H1 (cell line): ENCODE measurements at regions not wholly inside any gene's neighbourhood (a gene's known extent, or its start where the extent isn't known, plus 50 kb on each side); places are given as distances from the start of the nearest gene placed in this dataset.

Source experiments
- CTCF ChIA-PET: fragments of 300-600 bp; sonication (Branson Sonifier 250); formaldehyde crosslinking; loops from one replicate; lab custom pipeline; 2021; ENCODE audit not compliant: partially characterized antibody; lab: Charles Lee
- POLR2A ChIA-PET: fragments of 300-600 bp; sonication (Branson Sonifier 250); formaldehyde crosslinking; loops from one replicate; lab custom pipeline; 2021; ENCODE audit warnings: inconsistent platforms; ENCODE audit not compliant: partially characterized antibody; lab: Charles Lee
- DNase-seq, 2 experiments: peaks; one replicate each; pipeline versions ENCODE4 v3.0.0 to v3.0.0-alpha.2; 2010 to 2022; ENCODE audit warnings: low spot score in 2 of 2, low read depth in 1 of 2, mixed read lengths in 1 of 2
- FAIRE-seq: peaks from 2 replicates; lab custom pipeline; 2011; peaks lifted over from hg19 to GRCh38; lab: Jason Lieb, UNC
- H2AFZ ChIP-seq: 2 replicates; pipeline ENCODE4 v1.8.1; 2012; ENCODE audit warnings: low read length, inconsistent platforms
- H2AK5ac ChIP-seq: 2 replicates; pipeline ENCODE4 v1.6.1; 2013; ENCODE audit warnings: low read depth, low read length
- H2BK120ac ChIP-seq: replicated peaks from 2 replicates; pipeline ENCODE3; 2013; ENCODE audit warnings: low read depth, low read length, inconsistent platforms
- H2BK12ac ChIP-seq: 2 replicates; pipeline ENCODE4 v1.6.1; 2013; ENCODE audit warnings: low read depth, low read length
- H2BK15ac ChIP-seq: 2 replicates; pipeline ENCODE4 v1.6.1; 2013; ENCODE audit warnings: low read length
- H2BK20ac ChIP-seq: 2 replicates; pipeline ENCODE4 v1.6.1; 2013; ENCODE audit warnings: low read length
- H2BK5ac ChIP-seq: 2 replicates; pipeline ENCODE4 v1.6.1; 2013; ENCODE audit warnings: low read depth, low read length
- H3K14ac ChIP-seq: 2 replicates; pipeline ENCODE4 v1.6.1; 2013; ENCODE audit warnings: inconsistent platforms; ENCODE audit not compliant: insufficient read length
- H3K18ac ChIP-seq: 2 replicates; pipeline ENCODE4 v1.6.1; 2013; ENCODE audit warnings: low read length; ENCODE audit errors: extremely low read depth
- H3K23ac ChIP-seq: 2 replicates; pipeline ENCODE4 v1.6.1; 2013; ENCODE audit warnings: inconsistent platforms; ENCODE audit not compliant: insufficient read length
- H3K23me2 ChIP-seq: 2 replicates; pipeline ENCODE4 v1.6.1; 2013; ENCODE audit warnings: low read depth, low read length
- H3K27ac ChIP-seq: 2 replicates; pipeline ENCODE4 v1.6.1; 2011; ENCODE audit warnings: low read depth, low read length, inconsistent platforms
- H3K27me3 ChIP-seq, 4 experiments: replicated peaks in 1 of 4; 1 replicate in 1 of 4; 2 replicates in 3 of 4; pipeline versions ENCODE4 v1.6.1 to v1.8.1; 2011 to 2013; ENCODE audit warnings: low read length in 3 of 4, mild to moderate bottlenecking in 3 of 4, inconsistent platforms in 2 of 4, mixed read lengths in 2 of 4, moderate library complexity in 1 of 4; ENCODE audit not compliant: control insufficient read depth in 3 of 4, insufficient read depth in 3 of 4; ENCODE audit errors: extremely low read depth in 1 of 4
- H3K36me3 ChIP-seq, 4 experiments: 2 replicates each; pipeline versions ENCODE4 v1.6.1 to v1.8.1; 2011 to 2013; ENCODE audit warnings: mild to moderate bottlenecking in 4 of 4, low read length in 3 of 4, moderate library complexity in 2 of 4, control low read depth in 1 of 4, inconsistent platforms in 1 of 4; ENCODE audit not compliant: insufficient read depth in 4 of 4, control insufficient read depth in 2 of 4
- H3K4ac ChIP-seq: replicated peaks from 2 replicates; pipeline ENCODE3; 2013; ENCODE audit warnings: low read length, low read depth, mixed read lengths, inconsistent platforms; ENCODE audit not compliant: insufficient read length
- H3K4me1 ChIP-seq, 4 experiments: replicated peaks in 1 of 4; 1 replicate in 1 of 4; 2 replicates in 3 of 4; pipeline versions ENCODE4 v1.6.1 to v1.8.1; 2011 to 2013; ENCODE audit warnings: low read length in 3 of 4, inconsistent platforms in 2 of 4, mixed read lengths in 1 of 4; ENCODE audit not compliant: insufficient read depth in 4 of 4, control insufficient read depth in 3 of 4
- H3K4me2 ChIP-seq, 2 experiments: 2 replicates each; pipeline versions ENCODE4 v1.6.1 to v1.8.1; 2011 to 2013; ENCODE audit warnings: low read depth in 2 of 2, low read length in 2 of 2, control low read depth in 1 of 2, inconsistent platforms in 1 of 2, mild to moderate bottlenecking in 1 of 2; ENCODE audit not compliant: insufficient read depth in 1 of 2
- H3K4me3 ChIP-seq, 4 experiments: fragments of 200-600, 300-600 bp in 1 of 4; sonication (generic), shearing (Covaris generic), sonication (Bioruptor Twin) in 1 of 4; 2 replicates each; pipeline versions ENCODE4 v1.5.1 to v1.8.1; 2011 to 2016; ENCODE audit warnings: low read length in 4 of 4, low read depth in 3 of 4, control low read depth in 2 of 4, inconsistent platforms in 2 of 4, mild to moderate bottlenecking in 2 of 4, mixed read lengths in 1 of 4, moderate library complexity in 1 of 4; ENCODE audit not compliant: insufficient read depth in 2 of 4; ENCODE audit errors: extremely low read depth in 1 of 4
- H3K56ac ChIP-seq: replicated peaks from 2 replicates; pipeline ENCODE3; 2013; ENCODE audit warnings: low read depth, mild to moderate bottlenecking, mixed read lengths, low read length, inconsistent platforms; ENCODE audit not compliant: insufficient read length
- H3K79me1 ChIP-seq: 2 replicates; pipeline ENCODE4 v1.6.1; 2013; ENCODE audit warnings: low read depth, low read length, control low read depth
- H3K79me2 ChIP-seq, 2 experiments: 2 replicates each; pipeline versions ENCODE4 v1.6.1 to v1.8.1; 2012 to 2013; ENCODE audit warnings: low read length in 2 of 2, mild to moderate bottlenecking in 2 of 2, inconsistent platforms in 1 of 2; ENCODE audit not compliant: insufficient read depth in 2 of 2, control insufficient read depth in 1 of 2
- H3K9ac ChIP-seq, 4 experiments: replicated peaks in 1 of 4; 1 replicate in 1 of 4; 2 replicates in 3 of 4; pipeline versions ENCODE4 v1.6.1 to v1.8.1; 2011 to 2013; ENCODE audit warnings: low read depth in 3 of 4, low read length in 3 of 4, control low read depth in 2 of 4, mild to moderate bottlenecking in 2 of 4, moderate library complexity in 2 of 4, inconsistent platforms in 1 of 4; ENCODE audit errors: extremely low read depth in 1 of 4
- H3K9me3 ChIP-seq, 2 experiments: 2 replicates each; pipeline versions ENCODE4 v1.6.1 to v1.8.1; 2012 to 2013; ENCODE audit warnings: mild to moderate bottlenecking in 2 of 2, moderate library complexity in 2 of 2, control low read depth in 1 of 2, inconsistent platforms in 1 of 2, low read depth in 1 of 2, low read length in 1 of 2, mixed read lengths in 1 of 2; ENCODE audit not compliant: insufficient read depth in 2 of 2
- H4K20me1 ChIP-seq, 2 experiments: replicated peaks in 1 of 2; 2 replicates each; pipeline versions ENCODE3 to v1.8.1; 2011 to 2013; ENCODE audit warnings: inconsistent platforms in 2 of 2, low read length in 2 of 2, mild to moderate bottlenecking in 1 of 2; ENCODE audit not compliant: insufficient read depth in 2 of 2, control insufficient read depth in 1 of 2
- H4K5ac ChIP-seq: 2 replicates; pipeline ENCODE4 v1.6.1; 2013; ENCODE audit warnings: low read length, low read depth, mixed read lengths, inconsistent platforms; ENCODE audit not compliant: insufficient read length
- H4K8ac ChIP-seq: 2 replicates; pipeline ENCODE4 v1.8.0; 2013; ENCODE audit warnings: mild to moderate bottlenecking, moderate library complexity, low read length, inconsistent platforms; ENCODE audit not compliant: insufficient read depth; ENCODE audit errors: extremely low read depth
- H4K91ac ChIP-seq: replicated peaks from 2 replicates; pipeline ENCODE3; 2013; ENCODE audit warnings: low read length, mixed read lengths, inconsistent platforms; ENCODE audit not compliant: insufficient read length
- ASH2L ChIP-seq: fragments of 200-600, 300-600 bp; sonication (generic); IDR thresholded peaks from one replicate; pipeline ENCODE4 v1.7.1; 2017; ENCODE audit warnings: low read length
- BACH1 ChIP-seq: IDR thresholded peaks from 2 replicates; pipeline ENCODE4 v1.6.1; 2012; ENCODE audit warnings: low read length, improper control_type of control experiment
- CBX8 ChIP-seq: fragments of 300-800, 300-1000 bp; sonication (generic); IDR thresholded peaks from 2 replicates; pipeline ENCODE4 v1.7.1; 2016; ENCODE audit warnings: low read depth, low read length, borderline replicate concordance
- HDAC2 ChIP-seq, 2 experiments: fragments of 300-600 bp in 1 of 2; sonication (generic) in 1 of 2; IDR thresholded peaks; 2 replicates each; pipeline ENCODE4 v1.6.1; 2011 to 2012; ENCODE audit warnings: low read depth in 2 of 2, low read length in 2 of 2, mild to moderate bottlenecking in 2 of 2, moderate library complexity in 2 of 2, borderline replicate concordance in 1 of 2, inconsistent platforms in 1 of 2
- JUND ChIP-seq: IDR thresholded peaks from 2 replicates; pipeline ENCODE4 v1.6.1; 2011; ENCODE audit warnings: mild to moderate bottlenecking, improper control_type of control experiment, low read length
- KDM5A ChIP-seq: fragments of 200-600 bp; IDR thresholded peaks from 2 replicates; pipeline ENCODE4 v1.7.1; 2012; ENCODE audit warnings: mild to moderate bottlenecking, low read length, inconsistent platforms, mixed read lengths
- MAFK ChIP-seq: IDR thresholded peaks from 2 replicates; pipeline ENCODE4 v1.6.1; 2012; ENCODE audit warnings: low read depth, mild to moderate bottlenecking, improper control_type of control experiment, low read length
- NRF1 ChIP-seq: IDR thresholded peaks from 2 replicates; pipeline ENCODE4 v1.6.1; 2011; ENCODE audit warnings: mild to moderate bottlenecking, low read depth, low read length, improper control_type of control experiment
- RBBP5 ChIP-seq: IDR thresholded peaks from 2 replicates; pipeline ENCODE4 v1.7.1; 2012; ENCODE audit warnings: low read depth, mild to moderate bottlenecking, inconsistent platforms, low read length, moderate library complexity, borderline replicate concordance
- RFX5 ChIP-seq: IDR thresholded peaks from 2 replicates; pipeline ENCODE4 v1.6.1; 2011; ENCODE audit warnings: low read depth, low read length, improper control_type of control experiment, borderline replicate concordance
- SIN3A ChIP-seq, 2 experiments: IDR thresholded peaks in 1 of 2; conservative IDR thresholded peaks in 1 of 2; 2 replicates each; pipeline ENCODE4 v1.6.1; 2011 to 2012; ENCODE audit warnings: low read length in 2 of 2, improper control_type of control experiment in 1 of 2, low read depth in 1 of 2, mild to moderate bottlenecking in 1 of 2
- TBP ChIP-seq: IDR thresholded peaks from 2 replicates; pipeline ENCODE4 v1.6.1; 2011; ENCODE audit warnings: low read depth, low read length, improper control_type of control experiment
- ZNF274 ChIP-seq: IDR thresholded peaks from 2 replicates; pipeline ENCODE4 v1.7.0; 2012; ENCODE audit warnings: low read length, borderline replicate concordance; ENCODE audit errors: extremely low read depth
- WGBS, 2 experiments: shearing (Covaris generic) in 1 of 2; methylation state at CpG; one replicate each; pipeline versions ENCODE4 v1.1.6 to v1.1.7; 2013 to 2015; ENCODE audit warnings: low lambda C conversion rate in 2 of 2, mixed read lengths in 2 of 2, inconsistent platforms in 1 of 2, low coverage in 1 of 2, missing lambda C conversion rate in 1 of 2; ENCODE audit not compliant: insufficient replicate concordance in 2 of 2, insufficient coverage in 1 of 2, insufficient read length in 1 of 2; ENCODE audit errors: extremely low coverage in 1 of 2, missing lambda C conversion rate in 1 of 2; 5-methylcytosine and 5-hydroxymethylcytosine counted together
- TF ChIP-seq, protein P1 (sequence below): IDR thresholded peaks from 2 replicates; pipeline ENCODE4 v1.6.1; 2012; ENCODE audit warnings: inconsistent platforms

- Histone ChIP-seq H3K56ac (no peak overlapping the region), H2AK5ac (no peak overlapping the region), H3K9ac (no peak overlapping the region), H3K4me2 (no peak overlapping the region), H2BK120ac (no peak overlapping the region), H3K23ac (no peak overlapping the region), H3K4me1 (no peaks in the 10 kb centered on the region), H2BK5ac (no peak overlapping the region), H4K91ac (no peak overlapping the region), H3K27ac (no peak overlapping the region), H2AFZ (no peak overlapping the region), H2BK12ac (no peak overlapping the region), H3K27me3 (no peaks in the 10 kb centered on the region), H4K8ac (no peak overlapping the region), H3K79me2 (no peaks in the 10 kb centered on the region), H2BK15ac (no peak overlapping the region), H3K4me3 (no peak overlapping the region), H4K20me1 (no peaks in the 10 kb centered on the region), H3K79me1 (no peaks in the 10 kb centered on the region), H3K9me3 (no peaks in the 10 kb centered on the region), H3K4ac (no peak overlapping the region), H2BK20ac (no peak overlapping the region), H3K36me3 (no peaks in the 10 kb centered on the region), H3K18ac (no peak overlapping the region), H3K14ac (no peak overlapping the region), H4K5ac (no peak overlapping the region), H3K23me2 (no peaks in the 10 kb centered on the region)
- DNase-seq (no peak), FAIRE-seq (no peak)
- TF ChIP-seq SIN3A (conservative IDR thresholded peaks at IDR 0.05 in 1 of 2, IDR thresholded peaks at IDR 0.05 in 1 of 2; ENCODE audit: low read depth in 1 of 2, low read length in 2 of 2) (no peak), NRF1 (no peak), RBBP5 (no peak), TBP (no peak), CBX8 (no peak), HDAC2 (IDR thresholded peaks at IDR 0.05; ENCODE audit: borderline replicate concordance in 1 of 2, low read depth in 2 of 2, low read length in 2 of 2) (no peak), ZNF274 (no peak), KDM5A (no peak), RFX5 (no peak), MAFK (no peak), JUND (no peak), ASH2L (no peak), BACH1 (no peak)
- TF ChIP-seq, protein P1, sequence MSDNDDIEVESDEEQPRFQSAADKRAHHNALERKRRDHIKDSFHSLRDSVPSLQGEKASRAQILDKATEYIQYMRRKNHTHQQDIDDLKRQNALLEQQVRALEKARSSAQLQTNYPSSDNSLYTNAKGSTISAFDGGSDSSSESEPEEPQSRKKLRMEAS = no peak
- 93% methylated on average over 7 of the region's 7 CpGs; no CpG with 5 or more reads in 1 of the 2 experiments for WGBS, 2 experiments
- ChIA-PET POLR2A (interaction anchor here (0.7 kb wide), 1 partner anchor 16 kb away, joined by 3 read pairs; no protein-coding TSS in a partner anchor), CTCF (interaction anchor here (0.6 kb wide), 1 partner anchor 275 kb away, joined by 3 read pairs; no protein-coding TSS in a partner anchor)
Measured at GRCh38 chr10:131016556-131016955, 295.0 kb downstream of the TCERG1L start.
